Astrocyte of the cerebellum (primary cell): ENCODE measurements at regions not wholly inside any gene's neighbourhood (a gene's known extent, or its start where the extent isn't known, plus 50 kb on each side); places are given as distances from the start of the nearest gene placed in this dataset.
"Not testable (repeated sequence)": the region's sequence is repeated elsewhere in the genome, so short reads cannot be mapped to it uniquely, and the experiment has no call there.

Experiments used
- DNase-seq: peaks from one replicate; pipeline ENCODE4 v3.0.0-alpha.2; 2011; ENCODE audit warnings: low read depth
- H3K4me3 ChIP-seq: 2 replicates; pipeline ENCODE4 v1.5.1; 2011; ENCODE audit warnings: mild to moderate bottlenecking, low read depth, low read length, moderate library complexity
- CTCF ChIP-seq: IDR thresholded peaks from 2 replicates; pipeline ENCODE4 v1.5.1; 2012; ENCODE audit warnings: low read length, low read depth, moderate library complexity, mild to moderate bottlenecking; ENCODE audit errors: missing control alignments
- in situ Hi-C: cut with HindIII; loops from 2 replicates; pipeline ENCODE4 v1.10.0; 2017; ENCODE audit warnings: low sequenced_read_pairs

DNA sequence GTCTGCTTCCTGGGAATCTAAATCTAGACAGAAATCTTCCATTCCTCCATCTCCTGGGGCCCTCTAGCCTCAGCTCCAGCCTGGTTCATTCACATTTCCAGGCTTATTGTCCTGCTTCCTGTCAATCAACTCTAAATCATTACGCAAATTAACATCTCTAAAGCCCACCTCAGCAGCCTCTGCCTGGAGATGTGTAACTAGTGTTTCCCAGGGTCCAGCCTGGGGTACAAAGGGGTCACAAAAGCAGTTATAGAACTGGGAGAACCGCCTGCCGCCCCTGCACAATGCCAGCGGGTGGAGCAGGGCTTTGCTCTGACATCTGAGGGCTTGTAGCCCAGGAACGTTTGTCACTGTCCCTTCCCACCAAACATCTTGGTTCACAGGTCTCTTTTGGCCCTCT lies 373.5 kb downstream of the RRAGC start:
- no peak for DNase-seq
- H3K4me3 ChIP-seq = no peak overlapping the region
- TF ChIP-seq CTCF = no peak
- in situ Hi-C loops = no loop called here

DNA sequence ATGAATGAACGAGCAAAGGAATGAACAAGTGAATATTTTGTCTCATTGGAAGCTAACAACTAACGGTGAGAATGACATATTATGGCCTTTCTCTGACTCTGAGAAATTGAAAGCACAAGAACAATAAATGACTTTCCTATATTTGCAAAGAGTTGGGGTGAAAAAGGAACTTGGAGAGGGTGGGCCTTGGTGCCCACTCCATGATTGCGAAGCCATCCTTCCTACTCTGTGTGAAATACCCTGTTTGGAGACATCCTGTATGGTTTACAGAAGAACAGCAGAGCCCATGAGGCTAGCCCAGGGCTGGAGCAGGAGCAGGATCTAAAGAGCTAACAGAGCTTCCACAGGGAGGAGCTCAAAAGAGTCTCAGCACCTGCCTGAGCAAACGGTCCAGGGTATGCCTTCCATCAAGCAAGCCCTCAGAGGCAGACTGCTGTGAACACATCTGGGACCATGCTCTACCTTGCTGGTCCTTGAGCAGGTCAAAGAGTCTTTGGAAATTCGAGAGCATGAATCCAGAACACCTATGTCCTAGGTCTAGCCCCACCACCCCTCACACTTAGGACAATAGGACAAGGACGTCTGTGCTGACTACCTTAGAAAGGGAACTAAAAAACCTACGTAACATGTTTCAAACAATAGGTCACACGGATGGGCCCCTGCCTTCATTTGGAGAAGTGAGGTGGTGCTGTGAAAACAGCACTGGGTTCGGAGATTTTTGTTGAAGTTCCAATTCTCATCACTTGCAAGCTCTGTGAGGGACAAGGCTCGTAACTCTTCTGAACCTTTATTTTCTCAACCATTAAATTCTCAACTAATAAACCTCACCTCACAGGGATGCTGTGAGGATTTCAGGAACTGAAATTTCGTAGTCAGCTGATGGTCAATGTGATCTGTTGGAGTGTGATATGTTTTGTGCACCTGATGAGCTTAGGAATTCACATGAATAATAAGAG lies 377.4 kb downstream of the RRAGC start:
- no peak for TF ChIP-seq CTCF
- no peak overlapping the region for H3K4me3 ChIP-seq
- in situ Hi-C loops = no loop called here
- DNase-seq = no peak

DNA sequence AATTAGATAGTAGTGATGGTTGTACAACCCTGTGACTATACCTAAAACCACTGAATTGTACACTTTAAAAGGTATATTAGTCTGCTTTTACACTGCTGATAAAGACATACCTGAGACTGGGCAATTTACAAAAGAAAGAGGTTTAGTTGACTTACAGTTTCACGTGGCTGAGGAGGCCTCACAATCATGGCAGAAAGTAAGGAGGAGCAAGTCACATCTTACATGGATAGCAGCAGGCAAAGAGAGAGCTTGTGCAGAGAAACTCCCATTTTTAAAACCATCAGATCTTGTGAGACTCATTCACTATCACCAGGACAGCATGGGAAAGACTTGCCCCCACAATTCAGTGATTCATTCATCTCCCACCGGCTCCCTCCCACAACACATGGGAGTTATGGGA lies 379.9 kb downstream of the RRAGC start:
- H3K4me3 ChIP-seq, DNase-seq, in situ Hi-C loops: not testable (repeated sequence)

DNA sequence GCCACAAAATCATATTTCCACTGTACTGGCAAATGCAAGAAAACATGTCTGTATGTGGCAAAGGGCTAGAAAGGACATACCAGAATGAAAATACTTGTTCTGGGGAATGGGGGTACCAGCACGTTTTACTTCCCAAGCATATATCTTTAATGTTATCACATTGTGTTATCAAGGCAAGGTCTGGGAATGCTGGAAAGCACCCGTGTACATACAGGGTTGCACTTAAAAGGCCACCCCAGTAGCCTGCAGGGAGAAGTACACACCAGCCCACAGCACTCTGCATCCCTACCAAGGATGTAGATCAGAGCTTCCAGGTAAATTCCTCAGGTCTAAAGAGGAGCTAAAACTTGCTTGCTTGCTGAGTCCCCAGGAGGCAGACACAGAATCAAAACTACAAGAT lies 381.8 kb downstream of the RRAGC start:
- in situ Hi-C loops = no loop called here
- no peak for TF ChIP-seq CTCF
- H3K4me3 ChIP-seq = no peak overlapping the region
- DNase-seq = no peak

DNA sequence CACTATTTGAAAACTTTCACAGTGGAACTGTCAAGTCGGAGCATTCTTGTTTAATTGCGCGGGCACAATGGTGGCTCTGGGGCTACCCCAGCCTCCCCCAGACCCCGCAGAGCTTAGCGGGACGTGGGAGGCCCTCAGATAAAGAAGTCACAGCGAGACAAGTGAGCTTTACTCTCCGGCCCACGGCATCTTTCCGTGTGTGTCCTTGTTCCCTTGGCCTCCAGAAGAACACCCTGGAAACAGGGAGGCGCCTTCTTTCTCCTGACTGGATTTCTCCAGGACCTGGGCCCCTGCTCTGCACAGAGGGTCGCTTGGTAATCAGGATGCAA lies 382.8 kb downstream of the RRAGC start:
- in situ Hi-C loops = no loop called here
- no peak for TF ChIP-seq CTCF
- DNase-seq = no peak
- H3K4me3 ChIP-seq = peak overlapping the region; percentile 23

DNA sequence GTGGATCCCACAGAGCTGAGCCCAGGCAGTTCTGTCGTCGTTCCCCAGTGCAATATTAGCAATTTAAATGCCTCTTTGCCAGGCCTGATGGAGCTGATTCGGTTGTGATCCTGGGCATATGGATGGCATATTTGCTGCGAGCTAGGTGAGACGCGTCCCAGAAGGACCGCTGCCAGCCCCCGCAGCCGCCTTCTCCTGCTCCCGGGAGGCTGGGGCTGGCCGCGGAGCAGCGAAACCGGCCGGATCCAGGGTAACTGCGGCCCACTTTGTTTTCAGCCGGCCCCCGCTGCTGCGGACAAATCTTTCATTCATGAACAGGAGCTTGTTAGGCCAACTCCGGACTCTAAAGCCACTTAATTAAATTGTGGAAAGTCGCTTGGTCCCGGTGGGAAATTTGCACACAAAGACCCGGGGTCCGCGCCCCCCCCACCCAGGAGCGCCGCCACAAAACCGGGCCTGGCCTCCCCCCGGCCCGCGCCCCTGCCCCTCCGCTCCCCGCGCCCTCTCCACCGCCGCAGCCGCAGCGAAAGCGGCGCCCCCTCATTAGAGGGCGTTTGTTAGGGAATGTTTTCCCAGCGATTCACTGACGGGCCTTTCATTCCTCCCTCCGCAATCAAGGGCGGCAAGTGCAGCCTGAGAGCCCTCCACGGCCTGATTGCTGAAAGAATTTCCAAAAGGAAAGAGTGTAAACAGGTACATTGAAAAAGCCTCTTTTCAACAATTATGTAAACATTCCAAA lies 383.3 kb downstream of the RRAGC start:
- no peak for DNase-seq
- in situ Hi-C loops = no loop called here
- no peak for TF ChIP-seq CTCF
- peak overlapping the region; percentile 23 for H3K4me3 ChIP-seq

DNA sequence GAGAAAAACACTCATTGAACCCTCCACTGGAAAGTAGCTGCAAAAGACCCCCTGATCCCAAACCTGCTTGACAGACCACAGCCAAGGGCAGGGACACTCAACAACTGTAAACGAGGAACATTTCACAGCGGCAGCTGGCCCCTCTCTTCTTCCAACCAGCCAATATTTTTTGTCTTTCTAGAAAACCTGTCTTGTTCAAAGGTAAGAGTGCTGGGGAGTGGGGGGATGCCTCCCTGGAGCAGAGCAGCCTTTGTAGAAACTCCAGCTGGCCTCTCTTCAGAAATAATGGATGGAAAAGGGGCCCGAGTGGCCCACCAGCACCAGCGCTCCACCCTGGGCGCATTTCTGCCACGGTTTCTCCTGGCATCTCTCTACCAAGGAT lies 384.0 kb downstream of the RRAGC start:
- DNase-seq = no peak
- in situ Hi-C loops = no loop called here
- no peak overlapping the region for H3K4me3 ChIP-seq
- no peak for TF ChIP-seq CTCF
